ENCODE measurements at regions not wholly inside any gene's neighbourhood (a gene's known extent, or its start where the extent isn't known, plus 50 kb on each side); places are given as distances from the start of the nearest gene placed in this dataset.
"Not testable (repeated sequence)": the region's sequence is repeated elsewhere in the genome, so short reads cannot be mapped to it uniquely, and the experiment has no call there.

- no peak for ATAC-seq (ENCODE audit: poor library complexity)
- intact Hi-C loops (cut with DNase I) = no loop called here
- no peak for DNase-seq
Observed at GRCh38 chr16:77037696-77038347, 153.2 kb upstream of the MON1B start.

GRCh38 chr16:77041468-77041867 lies 149.5 kb upstream of the MON1B start:
- ATAC-seq (ENCODE audit: poor library complexity) (no peak), DNase-seq (no peak)
- intact Hi-C loops (cut with DNase I) = no loop called here

GRCh38 chr16:77043076-77043475 lies 147.9 kb upstream of the MON1B start:
- intact Hi-C loops (cut with DNase I) = no loop called here
- DNase-seq (no peak), ATAC-seq (ENCODE audit: poor library complexity) (no peak)

- intact Hi-C loops (cut with DNase I) = no loop called here
- no peak for ATAC-seq (ENCODE audit: poor library complexity)
- no peak for DNase-seq
Observed at GRCh38 chr16:77046206-77046605, 144.8 kb upstream of the MON1B start.

- intact Hi-C loops (cut with DNase I) = no loop called here
- ATAC-seq (ENCODE audit: poor library complexity) = no peak
Observed at GRCh38 chr16:77048085-77048484, 142.9 kb upstream of the MON1B start.

GRCh38 chr16:77049577-77049976 lies 141.4 kb upstream of the MON1B start:
- no peak for DNase-seq
- intact Hi-C loops (cut with DNase I) = no loop called here
- ATAC-seq (ENCODE audit: poor library complexity) = no peak

More at GRCh38 chr16:77048085-77048484, 142.9 kb upstream of the MON1B start:
- no peak for DNase-seq

GRCh38 chr16:77056597-77056996 lies 134.4 kb upstream of the MON1B start:
- ATAC-seq (ENCODE audit: poor library complexity); intact Hi-C loops (cut with DNase I); DNase-seq: not testable (repeated sequence)

GRCh38 chr16:77057161-77057774 lies 133.7 kb upstream of the MON1B start:
- DNase-seq (no peak), ATAC-seq (ENCODE audit: poor library complexity) (no peak)
- intact Hi-C loops (cut with DNase I) = no loop called here

GRCh38 chr16:77059446-77059845 lies 131.5 kb upstream of the MON1B start:
- ATAC-seq (ENCODE audit: poor library complexity) (no peak), DNase-seq (no peak)
- intact Hi-C loops (cut with DNase I) = no loop called here

GRCh38 chr16:77060614-77061013 lies 130.4 kb upstream of the MON1B start:
- no peak for ATAC-seq (ENCODE audit: poor library complexity)
- intact Hi-C loops (cut with DNase I) = no loop called here

GRCh38 chr16:77062878-77063675 lies 127.9 kb upstream of the MON1B start:
- intact Hi-C loops (cut with DNase I) = no loop called here
- no peak for DNase-seq
- ATAC-seq (ENCODE audit: poor library complexity) = no peak

More at GRCh38 chr16:77060614-77061013, 130.4 kb upstream of the MON1B start:
- DNase-seq = no peak

GRCh38 chr16:77063676-77064016 lies 127.3 kb upstream of the MON1B start:
- intact Hi-C loops (cut with DNase I) = no loop called here
- DNase-seq = no peak
- no peak for ATAC-seq (ENCODE audit: poor library complexity)

GRCh38 chr16:77064037-77064436 lies 127.0 kb upstream of the MON1B start:
- intact Hi-C loops (cut with DNase I) = no loop called here
- ATAC-seq (ENCODE audit: poor library complexity) = no peak
- no peak for DNase-seq

- intact Hi-C loops (cut with DNase I) = no loop called here
- no peak for DNase-seq
- ATAC-seq (ENCODE audit: poor library complexity) = no peak
Observed at GRCh38 chr16:77066896-77067496, 124.0 kb upstream of the MON1B start.

GRCh38 chr16:77067900-77068299 lies 123.1 kb upstream of the MON1B start:
- intact Hi-C loops (cut with DNase I) = no loop called here
- DNase-seq (no peak), ATAC-seq (ENCODE audit: poor library complexity) (no peak)

- DNase-seq = no peak
- intact Hi-C loops (cut with DNase I) = no loop called here
- no peak for ATAC-seq (ENCODE audit: poor library complexity)
Observed at GRCh38 chr16:77068402-77068801, 122.6 kb upstream of the MON1B start.

GRCh38 chr16:77069929-77070328 lies 121.1 kb upstream of the MON1B start:
- ATAC-seq (ENCODE audit: poor library complexity) (no peak), DNase-seq (no peak)
- intact Hi-C loops (cut with DNase I) = no loop called here

- intact Hi-C loops (cut with DNase I) = no loop called here
- no peak for ATAC-seq (ENCODE audit: poor library complexity)
Observed at GRCh38 chr16:77070683-77071082, 120.3 kb upstream of the MON1B start.

GRCh38 chr16:77076839-77077238 lies 114.2 kb upstream of the MON1B start:
- DNase-seq (no peak), ATAC-seq (ENCODE audit: poor library complexity) (no peak)
- intact Hi-C loops (cut with DNase I) = no loop called here

More at GRCh38 chr16:77070683-77071082, 120.3 kb upstream of the MON1B start:
- no peak for DNase-seq
